NCI-H69 (cell line): ENCODE measurements at regions not wholly inside any gene's neighbourhood (a gene's known extent, or its start where the extent isn't known, plus 50 kb on each side); places are given as distances from the start of the nearest gene placed in this dataset.
"Not testable (repeated sequence)": the region's sequence is repeated elsewhere in the genome, so short reads cannot be mapped to it uniquely, and the experiment has no call there.

Experiments
- DNase-seq: peaks from one replicate; lab custom pipeline; 2025; lab: John Stamatoyannopoulos, UW

GRCh38 chr2:215832791-215833190, 180.6 kb downstream of the MREG start:
- DNase-seq: no peak

- no peak for DNase-seq
These were observed 181.9 kb downstream of the MREG start for GRCh38 chr2:215831296-215831913.

GRCh38 chr2:215830304-215830703, 183.0 kb downstream of the MREG start:
- DNase-seq: no peak

GRCh38 chr2:215829261-215829660, 184.1 kb downstream of the MREG start:
- no peak for DNase-seq

GRCh38 chr2:215828528-215829184, 184.7 kb downstream of the MREG start:
- peak; percentile 70 for DNase-seq

- no peak for DNase-seq
These were observed 186.4 kb downstream of the MREG start for GRCh38 chr2:215826838-215827441.

GRCh38 chr2:215826376-215826775, 187.0 kb downstream of the MREG start:
- DNase-seq: no peak

GRCh38 chr2:215825707-215826106, 187.6 kb downstream of the MREG start:
- DNase-seq: no peak

- DNase-seq: not testable (repeated sequence)
These were observed 192.1 kb downstream of the MREG start for GRCh38 chr2:215821298-215821697.

GRCh38 chr2:215819713-215820112, 193.6 kb downstream of the MREG start:
- not testable (repeated sequence) for DNase-seq

- DNase-seq: no peak
These were observed 196.3 kb downstream of the MREG start for GRCh38 chr2:215817046-215817445.

GRCh38 chr2:215816424-215816823, 196.9 kb downstream of the MREG start:
- no peak for DNase-seq

GRCh38 chr2:215815960-215816359, 197.4 kb downstream of the MREG start:
- DNase-seq: no peak

GRCh38 chr2:215812966-215813365, 200.4 kb downstream of the MREG start:
- DNase-seq: no peak

- no peak for DNase-seq
These were observed 201.7 kb downstream of the MREG start for GRCh38 chr2:215811409-215812345.

GRCh38 chr2:215811003-215811402, 202.3 kb downstream of the MREG start:
- no peak for DNase-seq

- no peak for DNase-seq
These were observed 204.4 kb downstream of the MREG start for GRCh38 chr2:215808996-215809395.

- no peak for DNase-seq
These were observed 205.2 kb downstream of the MREG start for GRCh38 chr2:215808194-215808593.

- DNase-seq: no peak
These were observed 207.9 kb downstream of the MREG start for GRCh38 chr2:215805493-215805892.

- no peak for DNase-seq
These were observed 210.2 kb downstream of the MREG start for GRCh38 chr2:215803150-215803549.

GRCh38 chr2:215799194-215799593, 214.2 kb downstream of the MREG start:
- no peak for DNase-seq

GRCh38 chr2:215797676-215798075, 215.7 kb downstream of the MREG start:
- no peak for DNase-seq
